ENCODE measurements at regions not wholly inside any gene's neighbourhood (a gene's known extent, or its start where the extent isn't known, plus 50 kb on each side); places are given as distances from the start of the nearest gene placed in this dataset.
A peak's percentile ranks its signal among the peaks of the same experiment; 100 is the strongest.

DNA sequence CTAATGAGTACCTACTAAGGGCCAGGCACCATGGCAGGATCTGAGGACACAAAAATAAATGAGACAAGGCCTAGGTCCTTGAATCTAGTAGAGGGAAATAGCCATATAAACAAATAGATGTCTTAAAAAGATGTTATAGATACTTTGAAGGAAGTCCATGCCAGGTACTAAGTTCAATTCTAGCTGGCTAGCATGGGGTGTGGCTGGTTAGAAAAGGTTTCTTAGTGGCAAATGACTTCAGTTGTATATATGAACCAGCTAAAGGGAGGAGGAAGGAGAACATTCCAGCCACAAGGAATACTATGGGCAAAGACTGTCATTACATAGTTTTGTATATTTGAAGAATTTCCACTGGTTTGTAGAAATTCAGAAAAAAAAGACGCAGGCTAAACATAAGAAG is 133.6 kb upstream of the BMP4 start:
- no peak for DNase-seq (ENCODE audit: low read depth)

DNA sequence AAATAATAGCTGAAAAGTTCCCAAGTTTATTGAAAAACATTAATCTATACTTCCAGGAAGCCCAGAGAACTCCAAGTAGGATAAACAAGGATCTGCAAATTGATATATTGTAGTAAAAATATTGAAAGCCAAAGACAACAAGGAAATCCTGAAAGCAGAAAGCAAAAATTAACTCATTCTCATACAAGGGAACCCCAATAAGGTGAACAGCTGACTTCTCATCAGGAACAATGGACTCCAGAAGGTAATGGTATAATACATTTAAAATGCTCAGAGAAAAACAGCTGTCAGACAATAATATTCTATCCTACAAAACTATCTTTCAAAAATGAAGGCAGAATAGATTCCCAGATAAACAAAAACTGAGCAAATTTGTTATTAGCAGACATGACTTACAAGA is 138.1 kb upstream of the BMP4 start:
- peak; percentile 15 for DNase-seq (ENCODE audit: low read depth)

DNA sequence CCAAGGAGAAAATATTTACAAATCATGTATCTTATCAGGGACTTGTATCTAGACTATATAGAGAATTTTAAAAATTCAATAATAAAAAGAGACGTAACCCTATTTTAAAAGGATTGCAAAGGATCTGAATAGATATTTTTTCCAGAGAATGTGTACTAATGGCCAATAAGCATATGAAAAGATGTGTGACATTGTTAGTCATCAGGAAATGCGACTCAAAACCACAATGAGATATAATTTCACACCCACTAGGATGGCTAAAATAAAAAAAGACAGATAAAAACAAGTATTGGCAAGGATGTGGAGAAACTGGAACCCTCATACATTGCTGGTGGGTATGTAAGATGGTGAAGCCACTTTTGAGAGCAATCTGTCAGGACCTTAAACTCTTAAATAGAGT is 141.9 kb upstream of the BMP4 start:
- peak; percentile 47 for DNase-seq (ENCODE audit: low read depth)

DNA sequence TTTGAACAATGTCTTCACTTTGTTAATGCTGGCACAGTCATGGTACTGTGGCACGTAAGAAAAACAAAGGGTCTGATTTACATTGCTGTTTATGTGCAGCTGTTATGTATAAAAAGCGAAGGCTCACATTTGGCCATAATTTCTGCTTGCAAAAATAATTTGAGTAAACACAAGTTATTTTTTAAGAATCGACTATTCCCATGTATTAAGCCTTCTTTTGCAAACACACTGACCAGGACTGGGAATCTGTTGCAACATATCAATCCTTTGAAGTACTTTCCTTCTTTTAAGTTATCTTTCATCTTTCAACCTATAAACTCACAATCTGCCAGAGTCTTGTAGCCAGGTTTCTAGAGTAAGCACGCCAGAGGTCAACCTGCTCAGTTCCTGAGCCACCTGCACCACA is 145.4 kb upstream of the BMP4 start:
- DNase-seq (ENCODE audit: low read depth), result no peak

DNA sequence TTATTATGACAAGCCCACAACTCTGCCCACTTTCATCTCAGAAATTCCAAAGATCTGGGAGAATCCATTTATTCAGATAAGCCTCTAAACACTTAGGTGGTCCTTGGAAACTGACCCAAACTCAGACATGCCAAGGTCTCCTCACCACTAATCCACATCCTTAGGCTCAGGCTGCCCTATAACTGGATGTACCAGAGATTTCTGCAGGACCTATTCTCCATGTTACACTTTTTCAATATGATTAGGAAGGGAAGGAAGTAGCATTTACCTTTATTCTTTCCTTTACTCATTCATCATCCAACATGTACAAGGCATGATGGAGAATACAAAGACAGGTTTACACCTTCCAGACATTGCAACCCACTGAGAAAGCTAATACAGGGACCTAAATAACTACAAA is 145.9 kb upstream of the BMP4 start:
- DNase-seq (ENCODE audit: low read depth), result no peak

DNA sequence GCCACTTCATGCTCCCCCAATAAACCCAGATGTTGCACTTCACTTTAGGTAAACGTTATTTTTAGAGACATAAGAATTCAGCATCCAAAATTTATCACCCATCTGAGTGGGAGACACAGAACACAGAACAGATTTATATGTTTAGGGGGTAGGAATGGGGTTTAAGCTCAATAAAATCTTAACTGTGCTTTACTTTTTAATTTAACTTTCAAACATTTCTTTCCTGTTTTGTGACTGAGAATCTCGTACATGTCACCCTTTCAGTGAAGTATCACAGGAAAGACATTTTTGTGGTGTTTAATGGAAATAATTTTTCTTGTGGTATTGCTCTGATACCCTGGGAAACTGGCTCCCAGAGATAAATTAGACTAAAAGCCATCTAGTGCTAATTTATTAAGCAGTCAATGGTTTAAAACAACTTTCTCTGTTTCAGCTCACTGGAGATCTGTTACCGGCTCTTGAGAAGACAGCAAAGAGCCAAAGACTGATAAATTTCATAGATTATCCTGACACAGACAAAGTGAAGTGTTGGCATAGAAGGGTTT is 148.0 kb upstream of the BMP4 start:
- peak; percentile 27 for DNase-seq (ENCODE audit: low read depth)

DNA sequence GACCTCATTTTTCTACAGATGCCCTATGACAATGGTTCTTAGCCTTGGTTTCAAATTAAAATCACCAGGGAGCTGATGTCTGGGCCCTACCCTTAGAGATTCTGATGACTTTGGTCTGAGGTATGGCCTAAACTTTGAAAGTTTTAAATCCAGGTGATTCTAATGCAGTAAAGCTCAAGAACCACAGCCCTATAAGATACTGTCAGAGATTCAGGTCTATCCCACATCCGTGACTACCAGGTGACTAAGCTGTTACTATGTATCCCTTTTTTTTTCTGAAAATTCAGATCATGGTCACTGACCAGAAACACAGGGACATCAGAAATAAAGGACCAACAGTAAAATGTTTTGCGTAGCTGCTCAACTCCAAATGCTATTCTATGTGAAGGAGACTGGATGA is 148.8 kb upstream of the BMP4 start:
- peak; percentile 9 for DNase-seq (ENCODE audit: low read depth)

DNA sequence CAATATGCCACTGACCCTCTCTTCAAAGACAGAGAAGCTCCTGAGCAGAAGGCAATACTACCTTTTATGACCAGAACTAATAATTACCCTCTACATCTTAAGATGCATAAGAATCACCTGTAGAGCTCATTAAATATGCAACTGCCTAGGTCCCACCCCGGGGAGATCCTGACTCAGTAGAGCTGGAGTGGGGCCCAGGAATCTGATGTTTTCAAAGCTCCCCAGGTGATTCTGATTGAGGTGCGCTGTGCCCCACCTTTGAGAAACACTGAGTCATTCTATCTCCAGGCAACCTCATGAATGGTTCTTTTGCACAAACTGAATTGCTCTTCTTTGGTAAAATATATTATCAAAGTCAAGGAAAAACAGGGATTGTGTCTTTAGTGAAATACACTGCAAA is 149.3 kb upstream of the BMP4 start:
- peak; percentile 23 for DNase-seq (ENCODE audit: low read depth)

DNA sequence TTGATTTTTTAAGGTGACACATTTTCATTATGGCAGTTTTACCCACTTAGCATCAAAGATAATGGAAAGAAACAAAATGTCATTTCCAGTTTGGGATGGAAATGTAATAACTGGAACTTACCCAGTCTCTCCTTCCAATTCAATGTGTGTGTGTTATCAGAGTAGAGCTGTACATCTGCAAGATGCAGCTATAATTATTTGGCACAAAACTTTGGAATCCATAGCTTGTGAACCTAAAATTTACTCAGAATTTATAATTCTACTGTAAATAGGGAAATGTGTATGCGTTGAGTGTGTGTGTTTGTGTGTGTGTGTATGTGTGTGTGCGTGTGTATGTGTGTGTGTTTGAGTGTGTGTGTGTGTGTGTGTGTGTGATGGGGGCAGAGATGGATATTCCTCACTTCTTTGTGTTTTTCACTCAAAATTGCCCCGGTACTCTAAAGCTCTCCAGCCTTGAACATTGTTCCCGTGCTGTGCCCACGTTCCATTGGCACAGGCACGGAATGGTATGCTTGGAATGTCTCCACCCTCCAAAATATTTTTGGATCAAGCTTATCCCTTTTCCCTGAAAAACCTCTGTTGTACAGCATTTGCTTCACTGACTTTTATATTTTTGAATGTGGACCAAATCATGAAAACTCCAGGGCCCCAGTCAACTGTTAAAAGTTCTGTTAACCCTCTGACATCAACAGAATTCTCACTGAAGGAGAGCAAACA is 150.2 kb upstream of the BMP4 start:
- peak; percentile 71 for DNase-seq (ENCODE audit: low read depth)

DNA sequence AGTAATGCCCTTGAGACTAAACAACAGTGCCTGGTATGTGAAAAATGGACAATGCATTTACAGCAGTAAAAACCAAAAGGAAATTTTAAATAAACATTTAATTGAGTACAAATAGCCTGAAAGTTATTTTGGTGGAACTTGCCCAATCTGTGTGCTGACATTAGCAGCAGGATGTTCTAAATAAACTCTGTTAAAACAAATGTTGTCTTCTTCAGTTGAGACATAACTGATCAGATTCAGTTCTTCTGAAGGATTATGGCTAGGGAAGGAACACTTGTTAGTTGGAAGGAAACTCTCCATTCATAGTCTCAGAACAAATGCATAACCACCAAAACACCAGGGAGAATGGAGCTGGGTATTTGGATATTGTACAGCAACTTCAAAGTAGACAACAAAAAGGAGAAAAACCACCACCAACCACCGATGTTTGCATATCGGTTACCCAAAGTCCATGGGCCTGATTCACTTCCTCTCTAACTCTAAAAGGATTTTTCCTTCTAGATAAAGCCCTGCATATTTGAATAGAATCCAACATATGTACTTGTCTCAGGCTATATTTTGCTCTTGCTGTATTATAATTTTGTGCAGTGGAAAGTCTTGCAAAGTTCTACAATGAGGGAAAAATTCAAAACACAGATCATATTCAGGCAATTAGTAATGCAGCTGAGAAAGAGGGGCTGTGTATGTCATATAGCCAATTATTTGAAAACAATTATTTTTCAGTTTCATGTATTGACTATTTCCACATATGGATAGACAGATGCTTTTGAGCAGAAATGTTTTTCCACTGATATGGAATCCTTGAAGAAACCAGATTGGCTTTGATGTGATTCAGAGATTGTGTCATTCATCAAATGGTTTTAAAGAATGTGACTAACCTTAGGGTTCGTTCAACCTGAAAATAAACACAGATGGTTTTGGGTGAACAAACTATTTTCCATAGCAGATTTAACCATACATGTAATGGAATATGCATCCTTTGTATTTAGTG is 152.2 kb upstream of the BMP4 start:
- peak; percentile 90 for DNase-seq (ENCODE audit: low read depth)

DNA sequence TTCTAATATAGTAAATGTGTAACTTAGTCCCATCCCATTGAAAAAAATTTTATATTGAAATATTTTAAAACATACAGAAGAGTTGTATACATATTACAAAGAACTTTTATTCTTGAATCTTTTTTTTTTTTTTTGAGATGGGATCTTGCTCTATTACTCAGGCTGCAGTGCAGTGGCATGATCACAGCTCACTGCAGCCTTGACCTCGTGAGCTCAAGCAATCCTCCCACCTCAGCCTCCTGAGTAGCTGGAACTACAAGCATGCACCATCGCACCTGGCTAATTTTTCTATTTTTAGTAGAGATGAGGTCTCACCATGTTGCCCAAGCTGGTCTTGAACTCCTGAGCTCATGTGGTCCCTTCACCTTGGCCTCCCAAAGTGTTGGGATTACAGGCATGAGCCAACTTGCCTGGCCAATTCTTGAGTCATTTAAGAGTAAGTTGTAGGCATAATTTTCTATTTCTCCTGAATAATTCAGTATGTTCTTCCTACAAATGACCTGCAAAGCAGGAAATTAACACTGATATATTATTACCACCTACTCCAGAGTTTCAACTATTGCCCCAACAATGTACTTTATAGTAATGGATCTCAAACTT is 153.0 kb upstream of the BMP4 start:
- DNase-seq (ENCODE audit: low read depth), result no peak

DNA sequence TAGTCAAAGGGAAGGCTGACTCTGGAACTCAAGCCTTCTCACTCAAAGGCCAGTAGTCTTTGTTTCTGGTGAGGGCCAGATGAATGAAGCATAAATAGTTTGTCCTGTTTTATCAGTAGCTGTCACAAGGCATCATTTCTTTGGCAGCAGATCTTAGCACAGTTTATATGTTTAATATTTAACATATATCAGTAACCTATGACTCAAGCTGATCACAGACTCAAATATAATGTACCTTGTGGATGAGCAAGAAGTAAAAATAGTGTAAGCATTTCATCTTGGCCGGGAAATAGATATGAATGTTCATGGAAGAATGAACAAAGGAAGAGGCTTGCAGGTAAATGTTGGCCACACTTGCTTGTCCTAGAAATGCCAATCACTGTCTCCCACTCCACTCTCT is 158.3 kb upstream of the BMP4 start:
- DNase-seq (ENCODE audit: low read depth), result no peak

DNA sequence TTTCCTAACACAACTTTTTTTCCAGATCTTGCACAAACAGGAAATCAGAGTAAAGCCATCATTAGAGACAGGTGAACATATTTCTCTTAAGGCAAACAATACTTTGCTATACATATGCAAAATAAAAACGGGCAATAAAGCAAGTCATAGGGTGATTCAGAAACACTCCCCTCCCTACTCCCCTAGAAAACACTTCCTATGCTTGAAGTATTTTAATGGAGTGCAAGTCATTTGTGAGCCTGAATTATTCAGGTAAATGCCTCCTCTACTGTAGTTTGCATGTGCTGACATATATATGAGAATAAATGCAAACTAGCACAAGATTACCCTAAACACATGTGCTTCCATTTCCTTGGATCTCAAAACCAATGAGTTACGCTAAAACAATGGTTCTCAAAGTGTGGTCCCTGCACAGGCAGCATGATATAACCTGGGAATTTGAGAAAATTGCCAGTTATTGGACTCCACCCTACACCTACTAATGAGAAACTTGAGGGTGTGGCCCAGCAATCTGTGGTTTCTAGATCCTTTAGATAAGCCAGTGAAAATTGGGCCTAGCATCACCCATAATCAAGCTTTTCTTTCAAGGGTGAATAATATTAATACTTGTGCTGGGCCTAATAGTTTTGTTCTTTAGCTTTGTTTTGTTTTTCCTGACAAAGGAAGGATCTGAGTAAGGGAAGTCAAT is 159.7 kb upstream of the BMP4 start:
- no peak for DNase-seq (ENCODE audit: low read depth)

DNA sequence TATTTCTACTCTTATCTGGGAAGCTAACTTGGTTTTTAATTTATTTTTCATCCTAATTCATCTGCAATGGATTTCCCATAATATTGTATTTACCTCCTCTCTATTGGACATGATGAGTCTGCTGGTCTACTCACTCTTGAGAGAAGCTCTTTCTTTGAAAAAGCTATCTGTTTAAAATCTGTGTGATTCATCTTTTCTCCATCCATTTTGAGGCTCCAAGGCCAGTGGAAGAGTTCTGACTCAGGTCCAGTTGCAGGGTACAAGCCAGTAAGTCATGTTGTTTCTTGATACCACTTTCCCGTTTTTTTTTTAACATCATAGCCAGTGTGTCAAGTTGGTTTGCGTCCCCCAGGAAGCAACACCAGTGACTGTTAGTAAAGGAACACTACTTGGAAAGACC is 160.3 kb upstream of the BMP4 start:
- peak; percentile 88 for DNase-seq (ENCODE audit: low read depth)

DNA sequence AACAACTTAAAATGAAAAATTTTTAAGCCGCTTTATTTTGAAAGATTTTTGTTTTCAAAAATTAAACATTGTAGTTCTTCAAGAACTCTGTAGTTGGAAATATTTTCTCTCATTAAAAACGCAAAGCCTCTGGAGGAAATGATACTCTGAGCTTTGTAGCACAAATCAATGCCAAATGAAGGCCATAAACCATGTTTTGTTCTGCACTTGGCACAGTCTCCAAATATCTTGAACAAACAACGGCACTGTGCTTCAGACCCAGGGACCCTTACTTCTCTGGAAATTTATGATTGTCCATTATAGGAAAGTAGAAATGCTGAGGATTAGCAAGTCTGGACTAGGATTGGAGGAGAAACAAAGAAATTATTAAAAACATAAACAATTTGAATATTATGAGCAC is 160.8 kb upstream of the BMP4 start:
- no peak for DNase-seq (ENCODE audit: low read depth)

DNA sequence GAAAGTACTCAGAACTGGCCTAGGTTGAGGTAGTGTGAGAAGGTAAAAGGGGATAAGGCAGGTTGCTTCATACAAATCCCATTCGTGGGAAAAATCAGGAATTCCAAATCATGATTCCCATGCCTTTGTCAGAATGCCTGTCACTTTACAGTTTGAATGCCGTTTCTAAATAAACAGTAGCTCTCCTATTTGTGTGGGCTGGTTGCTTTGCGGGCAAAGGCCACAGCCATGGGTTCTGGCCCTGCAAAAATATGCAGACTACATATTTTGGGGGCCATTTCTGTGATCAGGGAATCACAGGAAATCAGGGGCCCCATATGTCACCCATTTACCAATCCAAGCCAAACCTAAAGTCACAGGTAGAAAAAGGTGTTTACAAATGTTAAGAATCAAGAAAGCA is 161.3 kb upstream of the BMP4 start:
- no peak for DNase-seq (ENCODE audit: low read depth)

DNA sequence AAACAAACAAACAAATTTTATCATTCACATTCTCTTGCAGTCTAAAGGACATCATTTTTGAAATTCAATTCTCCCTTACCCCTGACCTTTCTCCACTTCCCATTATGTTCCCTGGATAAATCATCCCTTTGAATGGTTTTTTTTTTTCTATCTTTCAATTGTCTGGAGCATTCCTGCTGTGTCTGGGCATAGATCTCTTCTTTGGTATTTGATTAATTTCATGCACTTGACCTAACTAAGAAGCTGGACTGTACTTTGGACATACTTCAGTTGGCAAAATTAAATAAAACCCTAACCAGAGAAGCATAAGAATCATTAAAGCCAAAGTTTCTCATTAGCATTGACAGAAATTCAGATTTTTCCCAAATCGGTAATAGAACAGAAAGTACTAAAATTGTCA is 163.6 kb upstream of the BMP4 start:
- no peak for DNase-seq (ENCODE audit: low read depth)

DNA sequence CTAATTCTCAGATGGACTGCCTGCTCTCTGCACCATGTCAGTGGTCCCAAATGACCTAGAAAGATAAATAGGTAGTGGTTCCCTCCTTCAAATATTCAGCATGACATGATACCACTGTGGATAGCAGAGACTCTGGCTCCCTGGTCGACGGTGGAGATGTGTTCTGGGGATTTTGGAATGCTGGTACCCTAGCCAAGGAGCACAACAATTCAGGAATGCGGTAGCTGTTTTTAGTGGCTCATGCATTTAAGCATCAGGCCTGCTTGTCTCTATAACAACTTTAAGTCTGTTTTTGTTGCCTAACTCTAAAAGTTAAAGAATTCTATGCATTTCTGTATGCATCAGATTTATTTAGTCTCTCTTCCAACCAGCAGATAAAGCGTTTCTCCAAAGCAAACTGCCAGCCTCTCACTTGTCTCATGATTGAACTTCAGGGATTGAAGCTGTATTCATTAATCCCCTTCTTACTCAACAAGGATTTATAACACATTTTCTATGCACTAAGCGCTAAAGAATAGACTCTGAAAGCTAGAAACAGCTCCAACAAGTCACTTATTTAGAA is 164.9 kb upstream of the BMP4 start:
- DNase-seq (ENCODE audit: low read depth), result no peak

DNA sequence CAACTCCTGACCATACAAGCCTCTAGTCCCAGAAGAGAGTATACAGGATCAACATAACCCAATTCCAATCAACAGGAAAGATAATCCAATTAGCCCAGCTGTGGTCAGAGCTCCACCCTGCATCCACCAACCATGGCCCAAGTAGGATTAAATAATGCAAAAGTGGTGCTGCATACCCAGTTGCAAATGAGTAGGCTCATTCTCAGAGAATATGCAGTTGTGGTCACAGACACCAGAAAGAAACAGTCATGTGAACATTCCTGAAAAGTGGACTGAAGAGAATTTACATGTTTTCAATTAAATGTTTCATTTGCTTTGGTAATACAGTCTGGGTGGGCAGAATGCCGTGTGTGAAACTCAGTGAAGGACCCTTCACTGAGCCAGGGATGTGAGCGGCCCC is 167.2 kb upstream of the BMP4 start:
- DNase-seq (ENCODE audit: low read depth), result no peak

DNA sequence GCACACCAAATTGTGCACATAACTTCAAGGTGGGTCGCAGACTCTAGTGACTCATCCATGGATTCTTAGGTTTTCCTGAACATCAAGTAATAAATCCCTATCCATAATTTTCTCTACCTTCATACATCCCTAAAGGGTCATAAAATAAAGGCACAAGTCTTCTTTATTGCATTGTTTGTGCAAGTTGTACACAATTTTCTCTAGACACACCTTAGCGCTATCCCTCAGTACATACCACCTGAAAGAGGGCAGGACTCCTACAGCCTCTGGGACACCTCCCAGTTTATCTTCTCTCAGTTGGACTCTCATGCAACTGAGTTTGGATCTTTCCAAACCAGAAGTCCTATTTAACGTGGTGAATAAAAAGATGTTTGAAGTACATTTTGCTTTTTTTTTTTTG is 168.5 kb upstream of the BMP4 start:
- DNase-seq (ENCODE audit: low read depth), result no peak

DNA sequence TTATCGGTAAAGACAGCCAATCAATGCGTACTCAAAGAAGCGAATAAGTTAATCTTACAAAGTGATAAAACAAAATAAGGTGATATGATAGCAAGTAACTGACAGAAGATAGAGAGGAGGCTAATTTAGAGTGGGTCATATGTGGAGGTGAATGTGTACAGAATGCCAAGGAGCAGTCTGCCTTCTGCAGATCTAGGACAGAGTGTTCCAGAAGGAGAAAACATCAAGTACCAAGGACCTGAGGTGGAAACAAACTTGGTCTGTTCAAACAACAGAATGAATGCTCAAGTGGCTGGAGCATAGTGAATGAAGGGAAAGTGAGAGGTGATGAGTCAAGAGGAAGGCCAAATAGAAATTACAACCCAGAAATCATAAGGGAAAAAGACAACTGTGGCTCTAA is 170.3 kb upstream of the BMP4 start:
- DNase-seq (ENCODE audit: low read depth), result no peak

DNA sequence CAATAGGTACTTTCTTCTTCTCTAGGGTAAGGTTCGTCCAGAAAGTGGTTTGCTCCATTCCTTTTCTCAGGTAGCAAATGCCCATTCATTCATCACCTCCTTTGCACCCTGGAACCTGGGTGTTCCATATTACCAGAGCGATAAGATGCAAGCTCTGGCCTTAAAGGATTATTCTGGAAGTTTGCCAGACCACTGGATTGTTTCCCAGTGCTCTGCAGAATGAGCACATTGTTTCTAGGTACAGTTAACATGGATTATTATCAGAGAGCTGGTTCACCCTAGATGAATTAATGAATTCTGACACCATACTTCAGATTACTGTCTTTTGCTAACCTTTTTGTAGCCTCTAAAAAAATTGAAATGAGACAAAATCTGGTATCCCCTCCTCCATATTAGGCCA is 170.9 kb upstream of the BMP4 start:
- peak; percentile 58 for DNase-seq (ENCODE audit: low read depth)

Measured in M059J (cell line).